ENCODE measurements at regions not wholly inside any gene's neighbourhood (a gene's known extent, or its start where the extent isn't known, plus 50 kb on each side); places are given as distances from the start of the nearest gene placed in this dataset.

GRCh38 chr5:158601118-158601517 is 498.6 kb downstream of the EBF1 start:
- CTCF ChIA-PET, result no interaction called here
- no peak for DNase-seq
- POLR2A ChIA-PET, result no interaction called here
- H3K27ac ChIP-seq (ENCODE audit: low read depth in 1 of 2, low read length in 2 of 2), result no peak overlapping the region
- intact Hi-C loops (cut with DNase I, micrococcal nuclease), result no loop called here
- Mint-ChIP-seq H3K4me1 (ENCODE audit: low read depth) (no peaks in the 10 kb centered on the region), H3K27me3 (no peaks in the 10 kb centered on the region), H3K36me3 (ENCODE audit: low read depth) (no peaks in the 10 kb centered on the region), H3K4me3 (no peak overlapping the region), H3K27ac (no peak overlapping the region), H3K9me3 (no peaks in the 10 kb centered on the region)
- H3K4me1 ChIP-seq (ENCODE audit: insufficient read depth, low read length), result no peaks in the 10 kb centered on the region
- ATAC-seq (ENCODE audit: poor library complexity), result no peak
- no peaks in the 10 kb centered on the region for H3K27me3 ChIP-seq (ENCODE audit: control insufficient read depth in 1 of 2, insufficient read depth in 2 of 2, low read length in 2 of 2)
- H3K9me3 ChIP-seq (ENCODE audit: control insufficient read depth in 1 of 2, insufficient read depth in 1 of 2, low read length in 2 of 2), result peaks cover 0 to 7% of the 10 kb centered on the region in 2 experiments
- no peak for TF ChIP-seq CTCF (IDR thresholded peaks at IDR 0.05)
- H3K36me3 ChIP-seq (ENCODE audit: insufficient read depth, low read length), result no peaks in the 10 kb centered on the region
- no peak overlapping the region for H3K4me3 ChIP-seq (ENCODE audit: low read length)

- Histone ChIP-seq H3K4me3 (ENCODE audit: low read length) (no peak overlapping the region), H3K4me1 (ENCODE audit: insufficient read depth, low read length) (no peaks in the 10 kb centered on the region), H3K27ac (ENCODE audit: low read depth in 1 of 2, low read length in 2 of 2) (no peak overlapping the region), H3K36me3 (ENCODE audit: insufficient read depth, low read length) (no peaks in the 10 kb centered on the region), H3K9me3 (ENCODE audit: control insufficient read depth in 1 of 2, insufficient read depth in 1 of 2, low read length in 2 of 2) (peaks cover 0 to 7% of the 10 kb centered on the region in 2 experiments), H3K27me3 (ENCODE audit: control insufficient read depth in 1 of 2, insufficient read depth in 2 of 2, low read length in 2 of 2) (no peaks in the 10 kb centered on the region)
- H3K4me1 Mint-ChIP-seq (ENCODE audit: low read depth), result no peaks in the 10 kb centered on the region
- no peak overlapping the region for H3K27ac Mint-ChIP-seq
- ChIA-PET POLR2A (no interaction called here), CTCF (no interaction called here)
- TF ChIP-seq CTCF (IDR thresholded peaks at IDR 0.05), result no peak
- DNase-seq, result no peak
- no peaks in the 10 kb centered on the region for H3K36me3 Mint-ChIP-seq (ENCODE audit: low read depth)
- intact Hi-C loops (cut with DNase I, micrococcal nuclease), result no loop called here
- no peaks in the 10 kb centered on the region for H3K9me3 Mint-ChIP-seq
- no peak overlapping the region for H3K4me3 Mint-ChIP-seq
- no peaks in the 10 kb centered on the region for H3K27me3 Mint-ChIP-seq
- no peak for ATAC-seq (ENCODE audit: poor library complexity)
Observed at GRCh38 chr5:158600679-158601078, 499.0 kb downstream of the EBF1 start.

GRCh38 chr5:158599157-158599556 is 500.6 kb downstream of the EBF1 start:
- ATAC-seq (ENCODE audit: poor library complexity), result no peak
- Histone ChIP-seq H3K4me1 (ENCODE audit: insufficient read depth, low read length) (no peaks in the 10 kb centered on the region), H3K27ac (ENCODE audit: low read depth in 1 of 2, low read length in 2 of 2) (no peak overlapping the region), H3K4me3 (ENCODE audit: low read length) (no peak overlapping the region), H3K36me3 (ENCODE audit: insufficient read depth, low read length) (no peaks in the 10 kb centered on the region), H3K9me3 (ENCODE audit: control insufficient read depth in 1 of 2, insufficient read depth in 1 of 2, low read length in 2 of 2) (peaks cover 0 to 7% of the 10 kb centered on the region in 2 experiments), H3K27me3 (ENCODE audit: control insufficient read depth in 1 of 2, insufficient read depth in 2 of 2, low read length in 2 of 2) (no peaks in the 10 kb centered on the region)
- TF ChIP-seq CTCF (IDR thresholded peaks at IDR 0.05), result no peak
- no peaks in the 10 kb centered on the region for H3K36me3 Mint-ChIP-seq (ENCODE audit: low read depth)
- POLR2A ChIA-PET, result no interaction called here
- no peak for DNase-seq
- H3K4me3 Mint-ChIP-seq, result no peak overlapping the region
- H3K4me1 Mint-ChIP-seq (ENCODE audit: low read depth), result no peaks in the 10 kb centered on the region
- no peaks in the 10 kb centered on the region for H3K9me3 Mint-ChIP-seq
- intact Hi-C loops (cut with DNase I, micrococcal nuclease), result no loop called here
- H3K27ac Mint-ChIP-seq, result no peak overlapping the region
- CTCF ChIA-PET, result no interaction called here
- no peaks in the 10 kb centered on the region for H3K27me3 Mint-ChIP-seq

Data from CD4-positive, alpha-beta T cell (primary cell).